ENCODE measurements at regions not wholly inside any gene's neighbourhood (a gene's known extent, or its start where the extent isn't known, plus 50 kb on each side); places are given as distances from the start of the nearest gene placed in this dataset.

- TF ChIP-seq POLR2A (IDR thresholded peaks at IDR 0.05) (no peak), POLR2AphosphoS5 (IDR thresholded peaks at IDR 0.05; ENCODE audit: insufficient read depth in 1 of 2, low read depth in 1 of 2) (no peak)
- TF ChIP-seq, protein P1, sequence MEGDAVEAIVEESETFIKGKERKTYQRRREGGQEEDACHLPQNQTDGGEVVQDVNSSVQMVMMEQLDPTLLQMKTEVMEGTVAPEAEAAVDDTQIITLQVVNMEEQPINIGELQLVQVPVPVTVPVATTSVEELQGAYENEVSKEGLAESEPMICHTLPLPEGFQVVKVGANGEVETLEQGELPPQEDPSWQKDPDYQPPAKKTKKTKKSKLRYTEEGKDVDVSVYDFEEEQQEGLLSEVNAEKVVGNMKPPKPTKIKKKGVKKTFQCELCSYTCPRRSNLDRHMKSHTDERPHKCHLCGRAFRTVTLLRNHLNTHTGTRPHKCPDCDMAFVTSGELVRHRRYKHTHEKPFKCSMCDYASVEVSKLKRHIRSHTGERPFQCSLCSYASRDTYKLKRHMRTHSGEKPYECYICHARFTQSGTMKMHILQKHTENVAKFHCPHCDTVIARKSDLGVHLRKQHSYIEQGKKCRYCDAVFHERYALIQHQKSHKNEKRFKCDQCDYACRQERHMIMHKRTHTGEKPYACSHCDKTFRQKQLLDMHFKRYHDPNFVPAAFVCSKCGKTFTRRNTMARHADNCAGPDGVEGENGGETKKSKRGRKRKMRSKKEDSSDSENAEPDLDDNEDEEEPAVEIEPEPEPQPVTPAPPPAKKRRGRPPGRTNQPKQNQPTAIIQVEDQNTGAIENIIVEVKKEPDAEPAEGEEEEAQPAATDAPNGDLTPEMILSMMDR (IDR thresholded peaks at IDR 0.05), result no peak
Measured at GRCh38 chr19:31742249-31742648, 393.0 kb upstream of the TSHZ3 start.
